Pons (tissue), 1 donor: ENCODE measurements at regions not wholly inside any gene's neighbourhood (a gene's known extent, or its start where the extent isn't known, plus 50 kb on each side); places are given as distances from the start of the nearest gene placed in this dataset.
A peak's percentile ranks its signal among the peaks of the same experiment; 100 is the strongest.
"Not testable (repeated sequence)": the region's sequence is repeated elsewhere in the genome, so short reads cannot be mapped to it uniquely, and the experiment has no call there.

Experiments
- DNase-seq: peaks from one replicate; pipeline ENCODE4 v3.0.0-alpha.2; 2016; ENCODE audit warnings: low spot score

- DNase-seq: not testable (repeated sequence)
Observed at GRCh38 chr4:59511809-59512208, 1688.3 kb upstream of the ADGRL3 start.

- no peak for DNase-seq
Observed at GRCh38 chr4:59517007-59517406, 1683.1 kb upstream of the ADGRL3 start.

- DNase-seq: no peak
Observed at GRCh38 chr4:59518005-59518823, 1681.9 kb upstream of the ADGRL3 start.

- DNase-seq: no peak
Observed at GRCh38 chr4:59525885-59526284, 1674.2 kb upstream of the ADGRL3 start.

GRCh38 chr4:59535541-59535940 lies 1664.6 kb upstream of the ADGRL3 start:
- DNase-seq: no peak

- DNase-seq: no peak
Observed at GRCh38 chr4:59536428-59536827, 1663.7 kb upstream of the ADGRL3 start.

- no peak for DNase-seq
Observed at GRCh38 chr4:59537246-59537886, 1662.8 kb upstream of the ADGRL3 start.

GRCh38 chr4:59539401-59539800 lies 1660.7 kb upstream of the ADGRL3 start:
- no peak for DNase-seq

GRCh38 chr4:59540311-59540710 lies 1659.8 kb upstream of the ADGRL3 start:
- no peak for DNase-seq

- no peak for DNase-seq
Observed at GRCh38 chr4:59553063-59553720, 1646.9 kb upstream of the ADGRL3 start.

- no peak for DNase-seq
Observed at GRCh38 chr4:59553721-59554091, 1646.4 kb upstream of the ADGRL3 start.

- DNase-seq: peak; percentile 44
Observed at GRCh38 chr4:59556191-59556590, 1643.9 kb upstream of the ADGRL3 start.

- DNase-seq: not testable (repeated sequence)
Observed at GRCh38 chr4:59560141-59560648, 1639.9 kb upstream of the ADGRL3 start.

- DNase-seq: no peak
Observed at GRCh38 chr4:59565836-59566235, 1634.3 kb upstream of the ADGRL3 start.

- no peak for DNase-seq
Observed at GRCh38 chr4:59570860-59571476, 1629.2 kb upstream of the ADGRL3 start.

- DNase-seq: no peak
Observed at GRCh38 chr4:59571805-59572430, 1628.2 kb upstream of the ADGRL3 start.

GRCh38 chr4:59583845-59584568 lies 1616.1 kb upstream of the ADGRL3 start:
- DNase-seq: no peak

GRCh38 chr4:59597536-59598329 lies 1602.4 kb upstream of the ADGRL3 start:
- DNase-seq: peak; percentile 98

- DNase-seq: no peak
Observed at GRCh38 chr4:59598330-59598618, 1601.9 kb upstream of the ADGRL3 start.

GRCh38 chr4:59608466-59608865 lies 1591.7 kb upstream of the ADGRL3 start:
- DNase-seq: no peak

GRCh38 chr4:59612235-59612634 lies 1587.9 kb upstream of the ADGRL3 start:
- DNase-seq: no peak
